Fibroblast of the aortic adventitia (primary cell): ENCODE measurements at regions not wholly inside any gene's neighbourhood (a gene's known extent, or its start where the extent isn't known, plus 50 kb on each side); places are given as distances from the start of the nearest gene placed in this dataset.

Experiments
- DNase-seq: peaks from one replicate; pipeline ENCODE4 v3.0.0-alpha.2; 2010; ENCODE audit warnings: low read depth
- H3K4me3 ChIP-seq: 2 replicates; pipeline ENCODE4 v1.5.1; 2011; ENCODE audit warnings: low read depth, mild to moderate bottlenecking, control low read depth, low read length, moderate library complexity
- TF ChIP-seq, protein P1 (sequence below): IDR thresholded peaks from 2 replicates; pipeline ENCODE4 v1.5.1; 2011; ENCODE audit warnings: mild to moderate bottlenecking, low read length, control low read depth, inconsistent platforms; ENCODE audit not compliant: insufficient read depth

DNA sequence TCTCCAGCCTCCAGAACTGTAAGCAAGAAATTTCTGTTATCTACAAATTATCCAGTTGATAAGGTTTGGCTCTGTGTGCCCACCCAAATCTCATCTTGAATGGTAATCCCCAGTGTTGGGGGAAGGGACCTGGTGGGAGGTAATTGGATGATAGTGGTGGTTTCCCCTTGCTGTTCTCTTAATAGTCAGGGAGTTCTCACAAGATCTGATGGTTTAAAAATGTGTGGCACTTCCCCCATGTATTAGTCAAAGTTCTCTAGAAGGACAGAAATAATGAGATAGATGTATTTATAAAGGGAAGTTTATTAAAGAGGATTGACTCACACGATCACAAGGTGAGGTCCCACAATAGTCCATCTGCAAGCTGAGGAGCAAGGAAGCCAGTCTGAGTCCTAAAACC, 56.2 kb upstream of the APBB1IP start:
- DNase-seq, result no peak
- no peak overlapping the region for H3K4me3 ChIP-seq
- TF ChIP-seq, protein P1, sequence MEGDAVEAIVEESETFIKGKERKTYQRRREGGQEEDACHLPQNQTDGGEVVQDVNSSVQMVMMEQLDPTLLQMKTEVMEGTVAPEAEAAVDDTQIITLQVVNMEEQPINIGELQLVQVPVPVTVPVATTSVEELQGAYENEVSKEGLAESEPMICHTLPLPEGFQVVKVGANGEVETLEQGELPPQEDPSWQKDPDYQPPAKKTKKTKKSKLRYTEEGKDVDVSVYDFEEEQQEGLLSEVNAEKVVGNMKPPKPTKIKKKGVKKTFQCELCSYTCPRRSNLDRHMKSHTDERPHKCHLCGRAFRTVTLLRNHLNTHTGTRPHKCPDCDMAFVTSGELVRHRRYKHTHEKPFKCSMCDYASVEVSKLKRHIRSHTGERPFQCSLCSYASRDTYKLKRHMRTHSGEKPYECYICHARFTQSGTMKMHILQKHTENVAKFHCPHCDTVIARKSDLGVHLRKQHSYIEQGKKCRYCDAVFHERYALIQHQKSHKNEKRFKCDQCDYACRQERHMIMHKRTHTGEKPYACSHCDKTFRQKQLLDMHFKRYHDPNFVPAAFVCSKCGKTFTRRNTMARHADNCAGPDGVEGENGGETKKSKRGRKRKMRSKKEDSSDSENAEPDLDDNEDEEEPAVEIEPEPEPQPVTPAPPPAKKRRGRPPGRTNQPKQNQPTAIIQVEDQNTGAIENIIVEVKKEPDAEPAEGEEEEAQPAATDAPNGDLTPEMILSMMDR, result no peak

DNA sequence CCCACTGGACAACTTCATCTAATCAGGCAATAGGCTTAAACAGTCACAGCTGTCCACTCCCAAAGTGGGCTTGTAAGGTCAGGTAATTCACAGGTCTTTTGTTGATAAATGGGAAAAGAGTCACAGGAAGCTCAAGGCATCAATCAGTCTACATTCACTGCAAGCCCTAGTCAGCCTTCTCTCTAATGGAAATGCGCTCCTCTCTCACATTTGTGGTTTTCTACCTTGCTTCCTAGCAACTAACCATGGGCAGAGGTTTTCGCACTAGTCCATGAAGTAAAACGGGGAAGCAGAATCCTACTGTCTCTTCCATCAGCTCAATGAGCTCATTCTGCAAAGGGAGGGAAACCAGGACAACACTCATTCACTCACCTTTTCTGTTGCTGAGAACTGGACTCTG, 53.5 kb upstream of the APBB1IP start:
- TF ChIP-seq, protein P1, result no peak
- DNase-seq, result no peak

DNA sequence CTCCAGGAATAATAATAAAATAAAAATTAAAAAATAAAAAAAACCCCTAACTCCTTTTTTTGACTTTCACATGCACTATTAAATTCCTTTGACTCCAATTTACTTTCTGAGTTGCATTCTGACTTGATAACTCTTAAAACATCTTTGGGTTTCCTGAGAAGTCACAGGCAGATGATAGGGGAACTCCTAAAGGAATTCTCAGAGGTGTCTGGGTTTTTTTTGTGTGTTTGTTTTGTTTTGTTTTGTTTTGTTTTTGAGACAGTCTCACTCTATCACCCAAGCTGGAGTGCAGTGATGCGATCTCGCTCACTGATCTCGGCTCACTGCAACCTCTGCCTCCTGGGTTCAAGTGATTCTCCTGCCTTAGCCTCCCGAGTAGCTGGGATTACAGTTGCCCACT, 52.7 kb upstream of the APBB1IP start:
- no peak overlapping the region for H3K4me3 ChIP-seq
- DNase-seq, result no peak
- TF ChIP-seq, protein P1, result no peak

More for the DNA sequence above, 53.5 kb upstream of the APBB1IP start:
- H3K4me3 ChIP-seq, result no peak overlapping the region

DNA sequence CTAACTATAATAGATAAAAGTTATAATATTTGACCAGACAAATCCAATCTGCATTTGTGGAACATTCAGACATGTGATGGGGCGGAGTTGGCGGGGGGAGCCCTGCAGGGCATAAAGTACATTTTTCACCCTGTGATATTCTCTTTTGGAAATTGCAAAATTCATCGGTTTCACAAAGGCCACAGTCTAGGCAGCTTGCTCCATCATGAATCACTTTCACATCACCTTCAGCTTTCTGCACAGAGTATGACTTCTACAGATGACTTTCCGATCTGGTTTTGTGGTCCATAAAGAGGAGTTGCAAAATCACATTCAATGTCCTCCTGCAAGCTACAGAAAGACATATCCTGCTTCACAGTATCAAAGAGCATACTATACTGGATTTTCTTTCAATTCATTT, 51.4 kb upstream of the APBB1IP start:
- no peak overlapping the region for H3K4me3 ChIP-seq
- DNase-seq, result no peak
- TF ChIP-seq, protein P1, result no peak
